Sigmoid colon (tissue), 6 donors: ENCODE measurements at regions not wholly inside any gene's neighbourhood (a gene's known extent, or its start where the extent isn't known, plus 50 kb on each side); places are given as distances from the start of the nearest gene placed in this dataset.
A peak's percentile ranks its signal among the peaks of the same experiment; 100 is the strongest.

ENCODE experiments used
- DNase-seq: peaks from one replicate; pipeline ENCODE4 v3.0.0-alpha.2; 2019
- H3K27ac ChIP-seq, 4 donors: fragments of 200-600 bp; sonication (generic); one replicate each; pipeline ENCODE4 v1.5.1; 2016 to 2019; ENCODE audit warnings: mild to moderate bottlenecking in 1 of 4
- H3K27me3 ChIP-seq, 3 donors: fragments of 200-600 bp; sonication (generic); one replicate each; pipeline ENCODE4 v1.5.1; 2019; ENCODE audit warnings: mild to moderate bottlenecking in 1 of 3
- H3K36me3 ChIP-seq, 4 donors: fragments of 200-600 bp; sonication (generic); one replicate each; pipeline ENCODE4 v1.5.1; 2016 to 2019
- H3K4me1 ChIP-seq, 4 donors: fragments of 200-600 bp; sonication (generic); one replicate each; pipeline ENCODE4 v1.5.1; 2017 to 2019
- H3K4me3 ChIP-seq, 4 donors: fragments of 200-600 bp; sonication (generic); one replicate each; pipeline ENCODE4 v1.5.1; 2017 to 2019; ENCODE audit warnings: mild to moderate bottlenecking in 2 of 4, moderate library complexity in 1 of 4
- H3K9me3 ChIP-seq, 4 donors: fragments of 200-600 bp in 3 of 4; sonication (generic) in 3 of 4; one replicate each; pipeline versions ENCODE4 v1.5.1 to v1.6.1; 2013 to 2019
- EP300 ChIP-seq, 4 donors: sonication (generic); formaldehyde crosslinking; IDR thresholded peaks; one replicate each; pipeline ENCODE4 v1.6.1; 2017; ENCODE audit warnings: antibody characterized with exemption in 4 of 4
- POLR2A ChIP-seq, 2 donors: fragments of 450-650 bp; IDR thresholded peaks; one replicate each; pipeline ENCODE4 v1.6.1; 2016; ENCODE audit warnings: antibody characterized with exemption in 2 of 2, mild to moderate bottlenecking in 2 of 2, moderate library complexity in 2 of 2
- POLR2AphosphoS5 ChIP-seq, 4 donors: sonication (generic); formaldehyde crosslinking; IDR thresholded peaks; one replicate each; pipeline ENCODE4 v1.6.1; 2017; ENCODE audit warnings: antibody characterized with exemption in 4 of 4
- WGBS, 2 donors: extraction: QIAGEN DNeasy Blood & Tissue Kit; methylation state at CpG; one replicate each; pipeline ENCODE4 v1.1.7; 2013; 5-methylcytosine and 5-hydroxymethylcytosine counted together
- intact Hi-C: fragments of 100-400 bp; cut with DNase I; formaldehyde crosslinking; loops from one replicate; pipeline ENCODE4 v1.15.1; 2023
- TF ChIP-seq, protein P1 (sequence below), 4 experiments: fragments of 450-650 bp in 3 of 4; fragments of 200-600 bp in 1 of 4; IDR thresholded peaks; one replicate each; pipeline ENCODE4 v1.5.1; 2016 to 2019; ENCODE audit warnings: antibody characterized with exemption in 4 of 4, mild to moderate bottlenecking in 3 of 4, moderate library complexity in 2 of 4
- donor health status: healthy with polysubstance abuse.
- donor health status: healthy.

DNA sequence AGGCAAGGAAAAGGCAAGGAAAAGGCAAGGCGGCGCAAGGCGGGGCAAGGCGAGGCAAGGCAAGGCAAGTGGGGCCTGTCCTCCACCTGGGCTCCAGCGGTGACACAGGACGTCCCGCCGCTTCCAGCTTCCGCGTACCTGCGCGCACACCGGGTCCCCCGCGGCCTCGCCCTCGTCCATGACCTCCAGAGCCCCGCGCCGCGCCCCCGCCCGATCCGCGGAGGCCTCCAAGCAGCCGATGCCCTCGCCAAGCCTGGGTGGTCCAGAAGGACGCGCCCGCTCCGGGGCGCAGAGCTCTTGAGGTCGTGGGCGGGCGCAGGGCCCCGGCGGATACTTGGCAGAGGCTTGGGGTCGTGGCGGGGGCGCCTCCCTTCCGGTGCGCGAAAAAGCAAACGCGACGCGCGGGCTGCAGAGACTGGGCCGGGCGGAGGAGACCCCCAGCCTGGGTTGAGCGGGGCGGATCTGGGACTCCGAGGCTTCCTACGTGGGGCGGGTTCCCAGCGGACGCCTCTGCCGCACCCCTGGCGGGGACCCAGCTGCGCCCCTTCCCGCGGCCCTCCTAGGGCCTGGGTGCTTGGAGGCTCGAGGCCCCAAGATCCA, 60.8 kb upstream of the EIF5 start:
- H3K36me3 ChIP-seq, result no peaks in the 10 kb centered on the region
- intact Hi-C loops, result no loop called here
- DNase-seq, result no peak
- peak overlapping the region in 3 of 4 donors; percentile 24 to 38 (median 36) for H3K4me3 ChIP-seq
- TF ChIP-seq POLR2AphosphoS5 (IDR thresholded peaks at IDR 0.05) (no peak), EP300 (IDR thresholded peaks at IDR 0.05) (no peak), POLR2A (IDR thresholded peaks at IDR 0.05) (no peak)
- TF ChIP-seq, protein P1, sequence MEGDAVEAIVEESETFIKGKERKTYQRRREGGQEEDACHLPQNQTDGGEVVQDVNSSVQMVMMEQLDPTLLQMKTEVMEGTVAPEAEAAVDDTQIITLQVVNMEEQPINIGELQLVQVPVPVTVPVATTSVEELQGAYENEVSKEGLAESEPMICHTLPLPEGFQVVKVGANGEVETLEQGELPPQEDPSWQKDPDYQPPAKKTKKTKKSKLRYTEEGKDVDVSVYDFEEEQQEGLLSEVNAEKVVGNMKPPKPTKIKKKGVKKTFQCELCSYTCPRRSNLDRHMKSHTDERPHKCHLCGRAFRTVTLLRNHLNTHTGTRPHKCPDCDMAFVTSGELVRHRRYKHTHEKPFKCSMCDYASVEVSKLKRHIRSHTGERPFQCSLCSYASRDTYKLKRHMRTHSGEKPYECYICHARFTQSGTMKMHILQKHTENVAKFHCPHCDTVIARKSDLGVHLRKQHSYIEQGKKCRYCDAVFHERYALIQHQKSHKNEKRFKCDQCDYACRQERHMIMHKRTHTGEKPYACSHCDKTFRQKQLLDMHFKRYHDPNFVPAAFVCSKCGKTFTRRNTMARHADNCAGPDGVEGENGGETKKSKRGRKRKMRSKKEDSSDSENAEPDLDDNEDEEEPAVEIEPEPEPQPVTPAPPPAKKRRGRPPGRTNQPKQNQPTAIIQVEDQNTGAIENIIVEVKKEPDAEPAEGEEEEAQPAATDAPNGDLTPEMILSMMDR (IDR thresholded peaks at IDR 0.05), result no peak
- peaks cover 19 to 68% (median 52%) of the 10 kb centered on the region in 3 donors for H3K27me3 ChIP-seq
- WGBS, 2 donors, result 2 to 7% methylated on average over 63 of the region's 63 CpGs
- H3K9me3 ChIP-seq, result no peaks in the 10 kb centered on the region
- H3K27ac ChIP-seq, result no peak overlapping the region
- H3K4me1 ChIP-seq, result peaks cover 0 to 16% (median 15%) of the 10 kb centered on the region in 4 donors

DNA sequence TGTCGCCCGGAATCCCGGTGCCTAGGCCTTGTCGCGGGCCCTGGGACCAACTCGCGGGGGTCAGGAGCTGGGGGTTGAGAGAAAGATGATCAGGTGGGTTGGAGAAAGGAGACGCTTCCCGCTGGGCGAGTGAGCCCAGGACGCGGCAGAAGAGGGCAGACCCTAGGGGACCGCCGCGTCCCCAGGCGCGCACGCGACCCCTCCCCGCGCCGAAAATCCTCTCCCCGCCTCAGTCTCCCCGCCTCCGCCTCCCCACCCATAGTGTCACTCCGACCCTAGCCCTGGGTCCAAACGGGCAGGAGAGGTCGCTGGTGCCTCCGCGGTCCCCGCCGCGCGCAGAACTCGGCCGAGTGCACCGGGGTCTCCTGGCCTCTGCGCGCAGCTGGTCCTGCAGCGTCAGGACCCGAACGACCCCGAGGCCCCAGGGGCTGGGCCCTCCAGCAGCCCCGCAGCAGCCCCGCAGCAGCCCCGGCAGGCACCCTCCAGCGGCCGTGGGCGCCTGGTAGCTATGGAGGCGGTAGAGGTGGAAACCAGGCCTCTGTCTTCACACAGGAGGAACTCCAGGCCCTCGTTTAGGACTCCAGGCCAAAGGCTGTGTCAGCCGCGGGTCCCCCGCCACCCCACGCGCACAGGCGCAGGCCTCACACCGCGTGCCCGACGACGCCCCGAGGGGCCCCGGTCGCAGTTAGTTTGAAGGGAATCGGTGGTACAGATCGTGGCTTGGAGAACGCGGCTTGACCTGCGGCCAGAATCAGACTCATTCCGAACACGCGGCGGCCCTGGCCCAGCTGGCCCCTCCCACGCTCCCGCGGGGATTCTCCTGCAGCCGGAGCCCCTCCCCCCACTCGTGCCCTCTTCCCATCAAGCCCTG, 60.1 kb upstream of the EIF5 start:
- 20 to 40% methylated on average over 79 of the region's 79 CpGs for WGBS, 2 donors
- Histone ChIP-seq H3K4me1 (peaks cover 0 to 24% (median 22%) of the 10 kb centered on the region in 4 donors), H3K9me3 (no peaks in the 10 kb centered on the region), H3K27me3 (peaks cover 23 to 75% (median 59%) of the 10 kb centered on the region in 3 donors), H3K27ac (no peak overlapping the region), H3K36me3 (no peaks in the 10 kb centered on the region), H3K4me3 (peak overlapping the region in 3 of 4 donors; percentile 24 to 38 (median 36))
- intact Hi-C loops, result no loop called here
- TF ChIP-seq POLR2AphosphoS5 (IDR thresholded peaks at IDR 0.05), result no peak
- TF ChIP-seq, protein P1 (IDR thresholded peaks at IDR 0.05), result no peak
- no peak for TF ChIP-seq POLR2A (IDR thresholded peaks at IDR 0.05)
- TF ChIP-seq EP300 (IDR thresholded peaks at IDR 0.05), result no peak
- no peak for DNase-seq

DNA sequence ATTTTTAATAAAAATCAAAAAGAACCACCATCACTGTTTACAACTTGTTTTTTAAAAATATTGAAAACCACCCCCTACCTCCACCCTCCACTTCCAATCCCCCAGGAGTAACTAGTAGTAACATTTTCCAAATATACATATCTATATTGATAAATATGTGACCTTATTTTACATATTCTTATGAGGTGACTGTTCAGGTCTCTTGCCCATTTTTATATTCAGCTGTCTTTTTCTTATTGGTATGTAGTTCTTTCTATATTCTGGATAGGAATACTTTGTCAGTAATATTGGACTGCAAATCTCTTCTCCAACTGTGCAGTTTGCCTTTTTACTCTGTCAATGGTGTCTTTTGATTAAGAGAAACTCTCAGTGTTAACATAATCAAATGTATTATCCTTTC, 59.0 kb upstream of the EIF5 start:
- DNase-seq, result no peak
- H3K9me3 ChIP-seq, result no peaks in the 10 kb centered on the region
- intact Hi-C loops, result no loop called here
- H3K4me1 ChIP-seq, result peaks cover 0 to 32% (median 30%) of the 10 kb centered on the region in 4 donors
- no peak overlapping the region for H3K27ac ChIP-seq
- H3K36me3 ChIP-seq, result no peaks in the 10 kb centered on the region
- H3K27me3 ChIP-seq, result peaks cover 26 to 85% (median 69%) of the 10 kb centered on the region in 3 donors
- no peak overlapping the region for H3K4me3 ChIP-seq
- TF ChIP-seq POLR2A (IDR thresholded peaks at IDR 0.05), result no peak
- no peak for TF ChIP-seq EP300 (IDR thresholded peaks at IDR 0.05)
- TF ChIP-seq POLR2AphosphoS5 (IDR thresholded peaks at IDR 0.05), result no peak
- TF ChIP-seq, protein P1 (IDR thresholded peaks at IDR 0.05), result no peak

DNA sequence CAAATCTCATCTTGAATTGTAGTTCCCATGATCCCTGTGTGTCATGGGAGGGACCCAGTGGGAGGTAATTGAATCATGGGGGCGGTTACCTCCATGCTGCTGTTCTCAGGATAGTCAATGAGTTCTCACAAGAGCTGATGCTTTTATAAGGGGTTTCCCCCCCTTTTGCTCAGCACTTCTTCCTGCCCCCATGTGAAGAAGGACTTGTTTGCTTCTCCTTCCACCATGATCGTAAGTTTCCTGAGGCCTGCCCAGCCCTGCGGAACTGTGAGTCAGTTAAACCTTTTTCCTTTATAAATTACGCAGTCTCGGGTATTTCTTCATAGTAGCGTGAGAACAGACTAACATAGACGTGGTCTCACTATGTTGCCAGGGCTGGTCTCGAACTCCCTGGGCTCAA, 56.1 kb upstream of the EIF5 start:
- intact Hi-C loops, result no loop called here
- peaks cover 26 to 80% (median 69%) of the 10 kb centered on the region in 3 donors for H3K27me3 ChIP-seq
- peak; percentile 33 for DNase-seq
- H3K9me3 ChIP-seq, result no peaks in the 10 kb centered on the region
- no peak overlapping the region for H3K27ac ChIP-seq
- no peaks in the 10 kb centered on the region for H3K36me3 ChIP-seq
- no peak for TF ChIP-seq POLR2AphosphoS5 (IDR thresholded peaks at IDR 0.05)
- no peak for TF ChIP-seq POLR2A (IDR thresholded peaks at IDR 0.05)
- TF ChIP-seq, protein P1 (IDR thresholded peaks at IDR 0.05), result no peak
- no peak for TF ChIP-seq EP300 (IDR thresholded peaks at IDR 0.05)
- no peak overlapping the region for H3K4me3 ChIP-seq
- WGBS, 2 donors, result 90 to 92% methylated on average over 8 of the region's 8 CpGs
- peaks cover 0 to 32% (median 31%) of the 10 kb centered on the region in 4 donors for H3K4me1 ChIP-seq
